ENCODE measurements at regions not wholly inside any gene's neighbourhood (a gene's known extent, or its start where the extent isn't known, plus 50 kb on each side); places are given as distances from the start of the nearest gene placed in this dataset.

DNA sequence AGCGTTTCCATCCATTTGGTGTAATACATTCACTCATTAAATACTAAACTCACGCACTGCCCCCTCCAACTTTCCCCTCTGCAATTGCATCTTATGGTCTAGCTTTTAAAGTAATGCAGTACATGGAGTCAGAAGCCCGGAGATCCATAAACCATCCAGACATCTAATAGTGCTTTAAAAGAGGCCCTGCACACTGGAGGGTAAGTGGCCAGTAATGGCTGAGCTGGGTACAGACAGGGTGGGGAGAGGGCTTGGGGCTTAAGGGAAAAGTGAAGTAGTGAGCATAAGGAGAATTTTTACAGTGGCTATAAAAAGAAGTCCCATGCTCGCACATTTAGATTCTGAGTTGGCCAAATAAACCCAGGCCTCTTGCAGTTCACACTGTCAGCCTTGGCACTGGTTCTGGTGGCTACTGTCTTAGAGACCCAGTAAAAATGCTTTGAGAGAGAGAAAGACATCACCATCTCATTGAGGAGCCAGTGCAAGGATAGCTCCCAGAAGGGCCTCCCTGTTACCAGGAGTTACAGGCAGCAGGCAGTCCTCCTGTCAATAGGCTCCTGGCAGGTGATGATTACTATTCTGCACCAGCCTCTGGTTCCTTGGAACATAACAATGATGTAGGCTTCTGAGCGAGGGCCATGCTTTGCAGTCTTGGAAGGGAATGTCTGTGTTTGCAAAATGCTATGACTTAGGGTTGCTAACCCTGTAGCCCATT, 112.6 kb upstream of the NEO1 start:
- Histone ChIP-seq H3K9ac (ENCODE audit: low read length) (no peak overlapping the region), H3K27me3 (replicated peaks; ENCODE audit: control insufficient read depth, insufficient read depth, low read length) (peaks cover 29% of the 10 kb centered on the region), H3K36me3 (ENCODE audit: control insufficient read depth, insufficient read depth, low read length, severe bottlenecking) (no peaks in the 10 kb centered on the region), H3K4me1 (ENCODE audit: control insufficient read depth, insufficient read depth, low read length) (no peaks in the 10 kb centered on the region), H3K4me3 (ENCODE audit: low read length) (no peak overlapping the region), H3K9me3 (ENCODE audit: control insufficient read depth, low read length) (no peaks in the 10 kb centered on the region)
- no peak for DNase-seq (ENCODE audit: low read depth)

DNA sequence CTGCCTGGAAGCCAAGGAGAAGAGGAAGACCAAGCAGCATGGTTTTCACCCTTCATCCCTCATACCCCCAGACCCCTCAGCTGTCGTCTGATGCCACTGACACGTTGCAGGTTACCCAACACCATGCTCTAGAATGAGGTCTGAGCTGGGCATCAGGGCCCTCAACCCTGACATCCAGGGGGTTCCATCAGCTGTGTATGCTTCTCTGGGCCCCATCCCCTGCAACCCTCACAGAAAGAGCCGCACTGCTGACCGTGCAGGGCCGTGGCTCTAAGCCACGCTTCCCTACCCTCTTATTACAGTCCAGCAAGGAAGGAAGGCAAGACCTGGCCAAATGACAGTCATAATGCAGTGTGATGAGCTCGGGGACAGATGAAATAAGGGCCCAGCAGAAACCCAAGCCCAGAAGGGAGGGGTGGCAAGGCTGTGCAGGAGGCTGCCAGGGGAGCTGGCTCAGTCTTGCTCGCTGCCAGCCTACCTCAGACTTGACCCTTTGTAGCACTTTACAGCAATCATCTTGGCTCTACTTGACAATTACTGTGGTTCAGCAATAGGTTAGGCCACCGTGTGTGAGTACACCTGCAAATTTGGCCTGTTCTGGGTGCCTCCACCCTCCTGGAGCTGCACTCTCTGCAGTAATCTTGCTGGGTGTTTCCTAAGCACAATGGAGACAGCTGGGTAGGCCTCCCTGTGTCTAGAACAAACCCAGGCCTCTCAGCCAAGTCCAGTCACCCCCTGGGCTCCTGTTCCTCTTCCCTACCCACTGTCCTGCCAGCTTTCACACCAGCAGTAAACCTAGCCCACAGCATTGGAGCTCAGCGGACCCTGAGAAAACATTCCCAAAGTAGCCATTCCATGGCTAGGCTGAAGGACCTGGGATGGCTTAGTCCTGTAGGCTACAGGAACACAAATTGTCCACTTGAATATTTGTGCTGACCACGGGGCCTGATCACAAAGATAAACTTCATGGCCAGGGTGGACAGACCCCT, 115.3 kb upstream of the NEO1 start:
- Histone ChIP-seq H3K36me3 (ENCODE audit: control insufficient read depth, insufficient read depth, low read length, severe bottlenecking) (no peaks in the 10 kb centered on the region), H3K9ac (ENCODE audit: low read length) (no peak overlapping the region), H3K27me3 (replicated peaks; ENCODE audit: control insufficient read depth, insufficient read depth, low read length) (peaks cover 10% of the 10 kb centered on the region), H3K4me3 (ENCODE audit: low read length) (no peak overlapping the region), H3K9me3 (ENCODE audit: control insufficient read depth, low read length) (no peaks in the 10 kb centered on the region), H3K4me1 (ENCODE audit: control insufficient read depth, insufficient read depth, low read length) (no peaks in the 10 kb centered on the region)
- no peak for DNase-seq (ENCODE audit: low read depth)

DNA sequence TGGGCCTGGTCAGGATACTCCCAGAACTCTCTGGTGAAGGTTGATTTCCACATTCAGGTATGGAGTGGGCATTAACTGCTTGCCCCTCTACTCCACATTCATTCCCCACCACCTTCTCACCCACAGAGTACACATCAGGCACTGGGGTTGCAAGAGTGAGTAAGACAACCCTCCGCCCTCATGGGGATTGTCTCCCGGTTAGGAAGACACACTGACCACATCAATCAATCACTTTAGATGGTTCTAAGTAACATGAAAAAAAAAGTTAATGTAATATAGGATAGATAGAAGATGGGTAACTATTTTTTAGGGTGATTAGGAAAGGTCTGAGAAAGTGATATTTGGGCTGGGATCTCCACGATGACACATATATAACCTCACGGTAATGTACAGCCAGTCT, 116.0 kb upstream of the NEO1 start:
- Histone ChIP-seq H3K4me3 (ENCODE audit: low read length) (no peak overlapping the region), H3K36me3 (ENCODE audit: control insufficient read depth, insufficient read depth, low read length, severe bottlenecking) (no peaks in the 10 kb centered on the region), H3K4me1 (ENCODE audit: control insufficient read depth, insufficient read depth, low read length) (no peaks in the 10 kb centered on the region), H3K27me3 (replicated peaks; ENCODE audit: control insufficient read depth, insufficient read depth, low read length) (peaks cover 13% of the 10 kb centered on the region), H3K9ac (ENCODE audit: low read length) (no peak overlapping the region), H3K9me3 (ENCODE audit: control insufficient read depth, low read length) (no peaks in the 10 kb centered on the region)
- DNase-seq (ENCODE audit: low read depth) = no peak

DNA sequence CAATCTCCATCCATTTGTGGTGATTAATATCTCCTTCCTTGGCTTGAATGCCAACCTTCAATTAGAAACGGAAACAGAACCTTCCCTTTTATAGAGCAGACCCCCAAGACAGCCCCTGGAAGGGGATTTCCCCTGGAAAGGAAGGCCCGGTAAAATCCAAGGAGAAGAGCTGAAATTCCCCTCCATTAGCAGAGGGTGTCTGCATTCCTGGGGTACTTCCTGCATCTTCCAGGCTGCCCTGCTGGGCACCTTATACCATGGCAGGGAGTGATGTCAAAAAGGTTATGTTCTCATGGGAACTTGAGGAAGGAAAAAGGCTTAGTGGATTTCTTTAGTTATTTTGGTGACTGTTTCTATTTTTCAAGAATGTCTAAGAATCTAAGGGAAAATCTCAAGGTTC, 116.7 kb upstream of the NEO1 start:
- Histone ChIP-seq H3K4me3 (ENCODE audit: low read length) (no peak overlapping the region), H3K9me3 (ENCODE audit: control insufficient read depth, low read length) (no peaks in the 10 kb centered on the region), H3K4me1 (ENCODE audit: control insufficient read depth, insufficient read depth, low read length) (no peaks in the 10 kb centered on the region), H3K9ac (ENCODE audit: low read length) (no peak overlapping the region), H3K36me3 (ENCODE audit: control insufficient read depth, insufficient read depth, low read length, severe bottlenecking) (no peaks in the 10 kb centered on the region), H3K27me3 (replicated peaks; ENCODE audit: control insufficient read depth, insufficient read depth, low read length) (peaks cover 13% of the 10 kb centered on the region)
- DNase-seq (ENCODE audit: low read depth) = no peak

DNA sequence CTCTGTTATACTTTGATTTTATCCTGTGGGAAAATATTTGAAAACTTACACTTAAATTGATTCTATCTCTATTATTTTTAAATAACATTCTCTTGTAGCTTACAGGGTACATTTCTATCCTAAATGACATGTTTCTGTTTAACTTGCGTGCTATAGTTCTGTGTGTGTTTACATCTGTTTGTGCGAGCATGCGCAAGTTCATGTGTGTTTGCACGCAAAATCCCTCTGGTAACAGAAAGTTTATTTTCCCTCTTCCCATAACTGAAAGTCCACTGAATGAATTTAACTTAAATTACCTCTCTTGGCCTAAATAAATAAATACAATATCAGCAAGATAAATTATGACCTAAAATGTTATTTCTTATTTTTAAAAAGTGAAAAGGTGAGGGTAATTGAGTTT, 117.3 kb upstream of the NEO1 start:
- Histone ChIP-seq H3K4me1 (ENCODE audit: control insufficient read depth, insufficient read depth, low read length) (no peaks in the 10 kb centered on the region), H3K4me3 (ENCODE audit: low read length) (no peak overlapping the region), H3K27me3 (replicated peaks; ENCODE audit: control insufficient read depth, insufficient read depth, low read length) (peaks cover 13% of the 10 kb centered on the region), H3K36me3 (ENCODE audit: control insufficient read depth, insufficient read depth, low read length, severe bottlenecking) (no peaks in the 10 kb centered on the region), H3K9ac (ENCODE audit: low read length) (no peak overlapping the region), H3K9me3 (ENCODE audit: control insufficient read depth, low read length) (no peaks in the 10 kb centered on the region)
- peak; percentile 54 for DNase-seq (ENCODE audit: low read depth)

DNA sequence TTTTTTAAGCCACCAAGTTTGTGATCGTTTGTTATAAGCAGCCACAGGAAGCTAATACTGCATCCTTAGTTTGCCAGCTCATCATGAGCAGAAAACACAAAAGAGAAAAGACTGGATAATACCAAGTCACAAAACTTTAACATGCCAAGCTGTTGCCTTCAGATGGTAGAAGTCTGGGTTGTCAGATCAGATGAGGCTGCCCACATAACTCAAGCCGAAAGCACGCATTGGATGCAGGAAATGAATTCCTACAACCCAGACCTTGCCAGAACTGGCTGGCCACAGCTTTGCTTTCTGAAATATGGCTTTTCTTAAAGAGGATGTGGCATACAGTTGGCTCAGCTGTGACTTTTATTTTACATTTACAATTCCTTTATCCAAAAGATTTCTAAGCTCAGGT, 118.3 kb upstream of the NEO1 start:
- Histone ChIP-seq H3K36me3 (ENCODE audit: control insufficient read depth, insufficient read depth, low read length, severe bottlenecking) (no peaks in the 10 kb centered on the region), H3K27me3 (replicated peaks; ENCODE audit: control insufficient read depth, insufficient read depth, low read length) (peaks cover 13% of the 10 kb centered on the region), H3K9ac (ENCODE audit: low read length) (no peak overlapping the region), H3K4me3 (ENCODE audit: low read length) (no peak overlapping the region), H3K9me3 (ENCODE audit: control insufficient read depth, low read length) (no peaks in the 10 kb centered on the region), H3K4me1 (ENCODE audit: control insufficient read depth, insufficient read depth, low read length) (no peaks in the 10 kb centered on the region)
- peak; percentile 49 for DNase-seq (ENCODE audit: low read depth)

DNA sequence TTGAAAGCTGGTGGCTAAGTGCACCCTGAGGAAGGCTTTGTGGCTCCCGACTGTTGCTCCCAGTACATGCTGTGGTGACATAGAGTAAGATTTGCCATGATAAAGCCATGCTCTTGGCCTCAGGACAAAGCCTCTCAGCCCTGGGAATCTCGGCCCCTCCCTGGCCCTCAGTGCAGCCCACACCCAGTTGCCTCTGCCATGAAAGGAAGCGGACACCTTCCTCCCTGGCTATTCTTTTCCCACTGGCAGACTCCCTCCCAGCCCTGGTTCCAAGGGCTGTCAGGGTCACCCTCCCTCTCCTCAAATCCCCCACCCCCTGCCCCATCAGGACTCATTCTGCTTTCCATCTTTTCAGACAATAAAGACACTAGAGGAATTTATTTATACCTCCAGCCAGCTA, 119.8 kb upstream of the NEO1 start:
- DNase-seq (ENCODE audit: low read depth) = no peak

DNA sequence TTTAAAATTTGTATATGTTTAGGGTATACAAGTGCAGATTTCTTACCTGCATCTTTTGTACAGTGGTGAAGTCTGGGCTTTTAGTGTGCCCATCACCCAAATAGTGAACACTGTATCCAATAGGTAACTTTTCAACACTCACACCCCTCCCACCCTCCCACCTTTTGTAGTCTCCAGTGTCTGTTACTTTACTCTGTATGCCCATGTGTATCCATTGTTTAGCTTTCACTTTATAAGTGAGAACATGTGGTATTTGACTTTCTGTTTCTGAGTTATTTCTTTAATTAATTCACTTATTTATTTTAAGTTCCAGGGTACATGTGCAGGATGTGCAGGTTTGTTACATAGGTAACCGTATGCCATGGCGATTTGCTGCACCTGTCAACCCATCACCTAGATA, 124.8 kb upstream of the NEO1 start:
- Histone ChIP-seq H3K27me3 (replicated peaks; ENCODE audit: control insufficient read depth, insufficient read depth, low read length) (peaks cover 11% of the 10 kb centered on the region), H3K4me3 (ENCODE audit: low read length) (no peak overlapping the region), H3K4me1 (ENCODE audit: control insufficient read depth, insufficient read depth, low read length) (no peaks in the 10 kb centered on the region), H3K36me3 (ENCODE audit: control insufficient read depth, insufficient read depth, low read length, severe bottlenecking) (no peaks in the 10 kb centered on the region), H3K9ac (ENCODE audit: low read length) (no peak overlapping the region), H3K9me3 (ENCODE audit: control insufficient read depth, low read length) (no peaks in the 10 kb centered on the region)
- DNase-seq (ENCODE audit: low read depth) = no peak

More for the DNA sequence above, 119.8 kb upstream of the NEO1 start:
- Histone ChIP-seq H3K9ac (ENCODE audit: low read length) (no peak overlapping the region), H3K4me3 (ENCODE audit: low read length) (no peak overlapping the region), H3K4me1 (ENCODE audit: control insufficient read depth, insufficient read depth, low read length) (no peaks in the 10 kb centered on the region), H3K9me3 (ENCODE audit: control insufficient read depth, low read length) (no peaks in the 10 kb centered on the region), H3K27me3 (replicated peaks; ENCODE audit: control insufficient read depth, insufficient read depth, low read length) (peaks cover 13% of the 10 kb centered on the region), H3K36me3 (ENCODE audit: control insufficient read depth, insufficient read depth, low read length, severe bottlenecking) (no peaks in the 10 kb centered on the region)

DNA sequence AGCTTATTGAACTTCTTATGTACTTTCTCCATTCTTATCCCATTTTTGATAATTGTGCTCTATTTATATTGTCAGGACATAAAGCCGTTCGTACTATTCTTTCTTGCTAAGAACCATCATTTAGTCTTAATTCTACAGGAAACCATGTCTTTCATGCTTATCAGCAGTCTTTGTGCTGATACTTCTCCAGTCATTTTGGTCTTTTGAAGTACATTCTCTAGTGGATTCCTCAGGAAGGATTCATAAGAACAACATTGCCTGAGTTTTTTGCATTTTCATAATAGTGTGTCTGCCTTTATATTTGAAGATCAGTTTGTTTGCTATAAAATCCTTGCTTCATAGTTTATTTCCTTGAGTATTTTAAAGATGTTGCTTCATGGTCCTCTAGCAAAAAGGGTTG, 126.6 kb upstream of the NEO1 start:
- no peaks in the 10 kb centered on the region for H3K27me3 ChIP-seq (replicated peaks; ENCODE audit: control insufficient read depth, insufficient read depth, low read length)
- peak; percentile 19 for DNase-seq (ENCODE audit: low read depth)
- no peaks in the 10 kb centered on the region for H3K36me3 ChIP-seq (ENCODE audit: control insufficient read depth, insufficient read depth, low read length, severe bottlenecking)
- no peak overlapping the region for H3K9ac ChIP-seq (ENCODE audit: low read length)
- H3K9me3 ChIP-seq (ENCODE audit: control insufficient read depth, low read length) = no peaks in the 10 kb centered on the region
- H3K4me1 ChIP-seq (ENCODE audit: control insufficient read depth, insufficient read depth, low read length) = no peaks in the 10 kb centered on the region
- no peak overlapping the region for H3K4me3 ChIP-seq (ENCODE audit: low read length)

DNA sequence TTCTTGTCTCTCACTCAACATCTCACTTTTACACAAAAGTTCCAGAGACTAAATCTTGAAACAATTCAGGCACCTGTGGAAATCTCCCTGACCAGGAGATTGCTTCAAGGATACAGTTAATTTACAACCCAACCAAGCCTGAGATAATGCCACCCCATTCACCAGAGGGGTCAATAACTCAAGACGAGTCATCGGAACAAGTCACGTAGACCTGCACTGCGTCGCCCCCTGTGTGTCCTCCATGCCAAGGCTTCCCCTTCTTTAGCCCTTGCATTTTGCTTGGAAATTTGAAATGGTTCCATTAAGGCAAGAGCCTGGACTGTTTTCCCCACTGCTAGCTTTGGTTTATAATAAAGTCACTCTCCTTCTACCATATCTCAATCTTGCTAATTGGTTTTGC, 129.0 kb upstream of the NEO1 start:
- Histone ChIP-seq H3K4me3 (ENCODE audit: low read length) (no peak overlapping the region), H3K36me3 (ENCODE audit: control insufficient read depth, insufficient read depth, low read length, severe bottlenecking) (no peaks in the 10 kb centered on the region), H3K4me1 (ENCODE audit: control insufficient read depth, insufficient read depth, low read length) (no peaks in the 10 kb centered on the region), H3K9ac (ENCODE audit: low read length) (no peak overlapping the region), H3K27me3 (replicated peaks; ENCODE audit: control insufficient read depth, insufficient read depth, low read length) (no peaks in the 10 kb centered on the region), H3K9me3 (ENCODE audit: control insufficient read depth, low read length) (no peaks in the 10 kb centered on the region)
- no peak for DNase-seq (ENCODE audit: low read depth)

DNA sequence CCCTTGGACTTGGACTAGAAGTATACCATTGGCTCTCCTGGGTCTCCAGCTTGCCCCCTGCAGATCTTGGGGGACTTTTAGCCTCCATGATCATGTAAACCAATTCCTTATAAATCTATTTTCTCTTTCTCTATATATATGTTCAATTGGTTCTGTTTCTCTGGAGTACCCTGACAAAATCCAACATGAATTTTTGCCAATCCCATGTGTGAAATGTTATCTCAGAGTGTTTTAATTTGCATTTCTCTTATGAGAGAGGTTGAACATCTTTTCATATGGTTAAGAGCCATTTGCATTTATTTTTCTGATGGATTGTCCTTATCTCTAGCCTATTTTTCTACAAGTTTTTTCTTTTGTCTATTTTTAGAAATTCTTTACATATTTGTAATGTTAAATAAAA, 131.7 kb upstream of the NEO1 start:
- Histone ChIP-seq H3K4me1 (ENCODE audit: control insufficient read depth, insufficient read depth, low read length) (no peaks in the 10 kb centered on the region), H3K36me3 (ENCODE audit: control insufficient read depth, insufficient read depth, low read length, severe bottlenecking) (no peaks in the 10 kb centered on the region)

More for the DNA sequence above, 131.7 kb upstream of the NEO1 start:
- no peak for DNase-seq (ENCODE audit: low read depth)
- Histone ChIP-seq H3K4me3 (ENCODE audit: low read length) (no peak overlapping the region), H3K27me3 (replicated peaks; ENCODE audit: control insufficient read depth, insufficient read depth, low read length) (no peaks in the 10 kb centered on the region), H3K9ac (ENCODE audit: low read length) (no peak overlapping the region), H3K9me3 (ENCODE audit: control insufficient read depth, low read length) (no peaks in the 10 kb centered on the region)
